WTC11 (cell line): ENCODE measurements at regions not wholly inside any gene's neighbourhood (a gene's known extent, or its start where the extent isn't known, plus 50 kb on each side); places are given as distances from the start of the nearest gene placed in this dataset.

Experiments
- ATAC-seq: fragments of 200-7000 bp; cut with Tn5 transposase; 2 replicates; pipeline ENCODE4 v1.10.0; 2021; ENCODE audit warnings: mild to moderate bottlenecking, moderate library complexity
- CTCF ChIA-PET: fragments of 300-600 bp; sonication (Branson Sonifier 250); formaldehyde crosslinking; loops from one replicate; lab custom pipeline; 2021; ENCODE audit warnings: antibody characterized with exemption; lab: Charles Lee
- POLR2A ChIA-PET: fragments of 350-600 bp; sonication (Branson Sonifier 250); formaldehyde crosslinking; loops from one replicate; lab custom pipeline; 2021; ENCODE audit warnings: antibody characterized with exemption; lab: Charles Lee
- DNase-seq: peaks from one replicate; pipeline ENCODE4 v3.0.0; 2021; ENCODE audit warnings: low spot score
- H3K27ac Mint-ChIP-seq: 2 replicates; pipeline ENCODE4 v1.8.0; 2021; ENCODE audit warnings: mixed read lengths
- H3K27me3 Mint-ChIP-seq: 2 replicates; pipeline ENCODE4 v1.8.0; 2021; ENCODE audit warnings: low read depth, mild to moderate bottlenecking, moderate library complexity, mixed read lengths
- H3K36me3 Mint-ChIP-seq: 2 replicates; pipeline ENCODE4 v1.8.0; 2021; ENCODE audit warnings: mixed read lengths
- H3K4me1 Mint-ChIP-seq: 2 replicates; pipeline ENCODE4 v1.8.0; 2022; ENCODE audit warnings: mixed read lengths
- H3K4me3 Mint-ChIP-seq: 2 replicates; pipeline ENCODE4 v1.8.0; 2021; ENCODE audit warnings: mild to moderate bottlenecking, moderate library complexity, mixed read lengths
- H3K9me3 Mint-ChIP-seq: 2 replicates; pipeline ENCODE4 v1.8.0; 2021; ENCODE audit warnings: mixed read lengths
- ATF3 ChIP-seq: sonication (generic); formaldehyde crosslinking; conservative IDR thresholded peaks from 2 replicates; pipeline ENCODE4 v1.8.1; 2022; ENCODE audit warnings: mild to moderate bottlenecking, missing genetic modification reagents
- E2F1 ChIP-seq: sonication (generic); formaldehyde crosslinking; IDR thresholded peaks from 2 replicates; pipeline ENCODE4 v1.8.0; 2022; ENCODE audit warnings: mild to moderate bottlenecking, missing genetic modification reagents
- ERG ChIP-seq: fragments of 250-450 bp; sonication (Bioruptor Pico); IDR thresholded peaks from 2 replicates; pipeline ENCODE4 v1.8.0; 2021; ENCODE audit warnings: mild to moderate bottlenecking
- ESRRA ChIP-seq: sonication (generic); formaldehyde crosslinking; IDR thresholded peaks from 2 replicates; pipeline ENCODE4 v1.8.1; 2022; ENCODE audit warnings: mild to moderate bottlenecking, missing genetic modification reagents, borderline replicate concordance
- ETV6 ChIP-seq: sonication (generic); formaldehyde crosslinking; IDR thresholded peaks from 2 replicates; pipeline ENCODE4 v1.8.1; 2022; ENCODE audit warnings: mild to moderate bottlenecking, missing genetic modification reagents
- FOXJ3 ChIP-seq: sonication (generic); formaldehyde crosslinking; IDR thresholded peaks from 2 replicates; pipeline ENCODE4 v1.9.0; 2021; ENCODE audit warnings: missing genetic modification reagents, mild to moderate bottlenecking, borderline replicate concordance
- FOXP1 ChIP-seq: sonication (generic); formaldehyde crosslinking; IDR thresholded peaks from 2 replicates; pipeline ENCODE4 v1.8.0; 2022; ENCODE audit warnings: missing genetic modification reagents, mild to moderate bottlenecking, moderate library complexity, borderline replicate concordance
- FOXP4 ChIP-seq: sonication (generic); formaldehyde crosslinking; IDR thresholded peaks from 2 replicates; pipeline ENCODE4 v1.8.0; 2022; ENCODE audit warnings: mild to moderate bottlenecking, missing genetic modification reagents
- GRHL2 ChIP-seq: fragments of 250-450 bp; sonication (Bioruptor Pico); IDR thresholded peaks from 2 replicates; pipeline ENCODE4 v1.8.0; 2022; ENCODE audit warnings: mild to moderate bottlenecking, moderate library complexity; ENCODE audit not compliant: insufficient replicate concordance, severe bottlenecking
- HMGA2 ChIP-seq: fragments of 250-450 bp; sonication (Bioruptor Pico); IDR thresholded peaks from 2 replicates; pipeline ENCODE4 v1.4.0; 2021; ENCODE audit warnings: mild to moderate bottlenecking, moderate library complexity
- IRF2 ChIP-seq: sonication (generic); formaldehyde crosslinking; IDR thresholded peaks from 2 replicates; pipeline ENCODE4 v1.8.0; 2022; ENCODE audit warnings: low read depth, missing genetic modification reagents, borderline replicate concordance
- NFATC4 ChIP-seq: fragments of 250-450 bp; sonication (Bioruptor Pico); IDR thresholded peaks from 2 replicates; pipeline ENCODE4 v1.9.0; 2021; ENCODE audit warnings: mild to moderate bottlenecking
- NFE2L1 ChIP-seq: sonication (generic); formaldehyde crosslinking; IDR thresholded peaks from 2 replicates; pipeline ENCODE4 v1.8.1; 2023; ENCODE audit warnings: missing genetic modification reagents
- NFYB ChIP-seq: sonication (generic); formaldehyde crosslinking; conservative IDR thresholded peaks from 2 replicates; pipeline ENCODE4 v1.8.0; 2022; ENCODE audit warnings: low read depth, missing genetic modification reagents
- NR1H2 ChIP-seq: sonication (generic); formaldehyde crosslinking; IDR thresholded peaks from 2 replicates; pipeline ENCODE4 v1.9.0; 2021; ENCODE audit warnings: mild to moderate bottlenecking, moderate library complexity, missing genetic modification reagents
- PRRX2 ChIP-seq: fragments of 250-450 bp; sonication (Bioruptor Pico); IDR thresholded peaks from 2 replicates; pipeline ENCODE4 v1.8.0; 2021; ENCODE audit warnings: mild to moderate bottlenecking
- SMAD3 ChIP-seq: sonication (generic); formaldehyde crosslinking; IDR thresholded peaks from 2 replicates; pipeline ENCODE4 v1.8.0; 2022; ENCODE audit warnings: missing genetic modification reagents, mild to moderate bottlenecking, borderline replicate concordance
- SMAD4 ChIP-seq: sonication (generic); formaldehyde crosslinking; IDR thresholded peaks from 2 replicates; pipeline ENCODE4 v1.8.0; 2022; ENCODE audit warnings: mild to moderate bottlenecking, missing genetic modification reagents
- SOX15 ChIP-seq: fragments of 250-450 bp; sonication (Bioruptor Pico); IDR thresholded peaks from 2 replicates; pipeline ENCODE4 v1.9.0; 2021; ENCODE audit warnings: mild to moderate bottlenecking
- STAT6 ChIP-seq: sonication (generic); formaldehyde crosslinking; conservative IDR thresholded peaks from 2 replicates; pipeline ENCODE4 v1.8.1; 2023; ENCODE audit warnings: mild to moderate bottlenecking, low read depth, missing genetic modification reagents, moderate library complexity
- ZNF263 ChIP-seq: sonication (generic); formaldehyde crosslinking; IDR thresholded peaks from 2 replicates; pipeline ENCODE4 v1.8.1; 2022; ENCODE audit warnings: low read depth, mild to moderate bottlenecking, moderate library complexity, missing genetic modification reagents
- ZNF317 ChIP-seq: sonication (generic); formaldehyde crosslinking; IDR thresholded peaks from 2 replicates; pipeline ENCODE4 v1.8.1; 2023; ENCODE audit warnings: low read depth, mild to moderate bottlenecking, moderate library complexity, missing genetic modification reagents, borderline replicate concordance
- ZNF396 ChIP-seq: fragments of 250-450 bp; sonication (Bioruptor Pico); IDR thresholded peaks from 2 replicates; pipeline ENCODE4 v1.8.0; 2021; ENCODE audit warnings: mild to moderate bottlenecking, moderate library complexity, borderline replicate concordance
- ZNF416 ChIP-seq: fragments of 250-450 bp; sonication (Bioruptor Pico); IDR thresholded peaks from 2 replicates; pipeline ENCODE4 v1.9.0; 2021; ENCODE audit warnings: mild to moderate bottlenecking, inconsistent platforms

GRCh38 chr1:187306710-187307415 is 478.1 kb downstream of the PLA2G4A start (continued):
- TF ChIP-seq PRRX2, result no peak

- Mint-ChIP-seq H3K4me3 (no peak overlapping the region), H3K4me1 (no peaks in the 10 kb centered on the region), H3K27ac (no peak overlapping the region), H3K36me3 (no peaks in the 10 kb centered on the region), H3K9me3 (peaks cover 2% of the 10 kb centered on the region; the same call in 1 of the 2 replicates), H3K27me3 (no peaks in the 10 kb centered on the region)
- ATAC-seq (no peak), DNase-seq (no peak)
- ChIA-PET CTCF (no interaction called here), POLR2A (no interaction called here)
- TF ChIP-seq SMAD3 (CRISPR knock-in tag) (no peak), STAT6 (CRISPR knock-in tag) (no peak), SMAD4 (no peak), ERG (CRISPR knock-in tag) (no peak), GRHL2 (CRISPR knock-in tag) (no peak), ZNF416 (CRISPR knock-in tag) (no peak), NFATC4 (no peak), HMGA2 (CRISPR knock-in tag) (no peak), SOX15 (no peak), ZNF263 (CRISPR knock-in tag) (no peak), NFE2L1 (CRISPR knock-in tag) (no peak), ESRRA (no peak), IRF2 (CRISPR knock-in tag) (no peak), ZNF396 (CRISPR knock-in tag) (no peak), ETV6 (CRISPR knock-in tag) (no peak), ATF3 (CRISPR knock-in tag) (no peak)
Measured at GRCh38 chr1:187310038-187310631, 481.4 kb downstream of the PLA2G4A start.

GRCh38 chr1:187313115-187313514 is 484.4 kb downstream of the PLA2G4A start:
- CTCF ChIA-PET, result no interaction called here
- POLR2A ChIA-PET, result no interaction called here
- DNase-seq, result no peak
- TF ChIP-seq SOX15 (no peak), FOXP1 (no peak), FOXJ3 (CRISPR knock-in tag) (no peak), ZNF317 (CRISPR knock-in tag) (no peak), NFYB (no peak), STAT6 (CRISPR knock-in tag) (no peak), NR1H2 (CRISPR knock-in tag) (no peak), E2F1 (CRISPR knock-in tag) (no peak), FOXP4 (CRISPR knock-in tag) (no peak)
- TF ChIP-seq, all 79 proteins: peak for 0
- H3K27me3 Mint-ChIP-seq, result no peaks in the 10 kb centered on the region
- H3K4me3 Mint-ChIP-seq, result no peak overlapping the region
- no peaks in the 10 kb centered on the region for H3K9me3 Mint-ChIP-seq
- no peak overlapping the region for H3K27ac Mint-ChIP-seq
- ATAC-seq, result no peak
- no peaks in the 10 kb centered on the region for H3K36me3 Mint-ChIP-seq
- no peaks in the 10 kb centered on the region for H3K4me1 Mint-ChIP-seq
